ENCODE measurements at regions not wholly inside any gene's neighbourhood (a gene's known extent, or its start where the extent isn't known, plus 50 kb on each side); places are given as distances from the start of the nearest gene placed in this dataset.

- no peak for DNase-seq
- TF ChIP-seq EZH2 (IDR thresholded peaks at IDR 0.05; ENCODE audit: borderline replicate concordance, insufficient read depth, low read depth, low read length, poor library complexity, severe bottlenecking) (no peak), CTCF (IDR thresholded peaks at IDR 0.05) (no peak)
- Mint-ChIP-seq H3K27me3 (no peaks in the 10 kb centered on the region), H3K4me1 (no peaks in the 10 kb centered on the region), H3K9me3 (ENCODE audit: insufficient read depth) (peaks cover 4% of the 10 kb centered on the region), H3K4me3 (no peak overlapping the region), H3K27ac (no peak overlapping the region)
- no peaks in the 10 kb centered on the region for H3K4me1 ChIP-seq (ENCODE audit: control insufficient read depth in 2 of 2, insufficient read depth in 2 of 2, low read length in 2 of 2)
- no peaks in the 10 kb centered on the region for H4K20me1 ChIP-seq (ENCODE audit: control insufficient read depth, insufficient read depth, low read length, poor library complexity, severe bottlenecking)
- H3K9ac ChIP-seq (ENCODE audit: low read length), result no peak overlapping the region
- H3K36me3 ChIP-seq (replicated peaks in 1 of 2; ENCODE audit: control extremely low read depth in 1 of 2, control insufficient read depth in 1 of 2, extremely low read depth in 1 of 2, insufficient read depth in 2 of 2, low read length in 1 of 2), result no peaks in the 10 kb centered on the region
- no peak overlapping the region for H2AFZ ChIP-seq (ENCODE audit: insufficient read depth, low read depth, low read length, poor library complexity, severe bottlenecking)
- no peak for ATAC-seq (ENCODE audit: low read depth)
- H3K27ac ChIP-seq (ENCODE audit: low read length in 2 of 2), result no peak overlapping the region
- ChIA-PET POLR2A (no interaction called here), CTCF (no interaction called here)
- no peaks in the 10 kb centered on the region for H3K79me2 ChIP-seq (ENCODE audit: control insufficient read depth, insufficient read depth, low read length)
- H3K27me3 ChIP-seq (replicated peaks in 1 of 4; ENCODE audit: control extremely low read depth in 1 of 4, control insufficient read depth in 3 of 4, insufficient read depth in 4 of 4, low read length in 3 of 4), result no peaks in the 10 kb centered on the region
- WGBS (ENCODE audit: insufficient coverage), result 63% methylated on average over 2 of the region's 7 CpGs
- intact Hi-C loops (cut with micrococcal nuclease), result no loop called here
- peaks cover 0 to 9% (median 3%) of the 10 kb centered on the region in 3 donors for H3K9me3 ChIP-seq (ENCODE audit: control extremely low read depth in 1 of 3, control insufficient read depth in 2 of 3, insufficient read depth in 1 of 3, low read length in 2 of 3)
- no peak overlapping the region for H3K4me2 ChIP-seq (replicated peaks; ENCODE audit: low read depth, low read length, poor library complexity, severe bottlenecking)
- no peak overlapping the region for H3K4me3 ChIP-seq (ENCODE audit: control extremely low read depth in 1 of 5, extremely low read depth in 1 of 5, insufficient read depth in 1 of 5, low read depth in 2 of 5, low read length in 4 of 5)
These were observed 788.8 kb upstream of the FAT3 start for GRCh38 chr11:91435694-91436395.

- no peak overlapping the region for H3K4me3 ChIP-seq (ENCODE audit: control extremely low read depth in 1 of 5, extremely low read depth in 1 of 5, insufficient read depth in 1 of 5, low read depth in 2 of 5, low read length in 4 of 5)
- no peak overlapping the region for H3K27ac ChIP-seq (ENCODE audit: low read length in 2 of 2)
- H3K79me2 ChIP-seq (ENCODE audit: control insufficient read depth, insufficient read depth, low read length), result no peaks in the 10 kb centered on the region
- no peak overlapping the region for H2AFZ ChIP-seq (ENCODE audit: insufficient read depth, low read depth, low read length, poor library complexity, severe bottlenecking)
- intact Hi-C loops (cut with micrococcal nuclease), result no loop called here
- CTCF ChIA-PET, result no interaction called here
- Mint-ChIP-seq H3K4me3 (no peak overlapping the region), H3K9me3 (ENCODE audit: insufficient read depth) (no peaks in the 10 kb centered on the region), H3K4me1 (no peaks in the 10 kb centered on the region), H3K27me3 (no peaks in the 10 kb centered on the region), H3K27ac (no peak overlapping the region)
- no peaks in the 10 kb centered on the region for H3K4me1 ChIP-seq (ENCODE audit: control insufficient read depth in 2 of 2, insufficient read depth in 2 of 2, low read length in 2 of 2)
- no peaks in the 10 kb centered on the region for H3K36me3 ChIP-seq (replicated peaks in 1 of 2; ENCODE audit: control extremely low read depth in 1 of 2, control insufficient read depth in 1 of 2, extremely low read depth in 1 of 2, insufficient read depth in 2 of 2, low read length in 1 of 2)
- H3K9ac ChIP-seq (ENCODE audit: low read length), result no peak overlapping the region
- peaks cover 0 to 9% (median 3%) of the 10 kb centered on the region in 3 donors for H3K9me3 ChIP-seq (ENCODE audit: control extremely low read depth in 1 of 3, control insufficient read depth in 2 of 3, insufficient read depth in 1 of 3, low read length in 2 of 3)
- TF ChIP-seq EZH2 (IDR thresholded peaks at IDR 0.05; ENCODE audit: borderline replicate concordance, insufficient read depth, low read depth, low read length, poor library complexity, severe bottlenecking) (no peak), CTCF (IDR thresholded peaks at IDR 0.05) (no peak)
- POLR2A ChIA-PET, result no interaction called here
- no peak for ATAC-seq (ENCODE audit: low read depth)
- no peaks in the 10 kb centered on the region for H3K27me3 ChIP-seq (replicated peaks in 1 of 4; ENCODE audit: control extremely low read depth in 1 of 4, control insufficient read depth in 3 of 4, insufficient read depth in 4 of 4, low read length in 3 of 4)
- no peak overlapping the region for H3K4me2 ChIP-seq (replicated peaks; ENCODE audit: low read depth, low read length, poor library complexity, severe bottlenecking)
- no peaks in the 10 kb centered on the region for H4K20me1 ChIP-seq (ENCODE audit: control insufficient read depth, insufficient read depth, low read length, poor library complexity, severe bottlenecking)
- no peak for DNase-seq
- WGBS (ENCODE audit: insufficient coverage), result 92% methylated on average over 7 of the region's 8 CpGs
These were observed 791.2 kb upstream of the FAT3 start for GRCh38 chr11:91433284-91434010.
